NCI-H128 (cell line): ENCODE measurements at regions not wholly inside any gene's neighbourhood (a gene's known extent, or its start where the extent isn't known, plus 50 kb on each side); places are given as distances from the start of the nearest gene placed in this dataset.

Source experiments
- DNase-seq: peaks from one replicate; lab custom pipeline; 2025; ENCODE audit not compliant: unreplicated experiment; lab: John Stamatoyannopoulos, UW

- no peak for DNase-seq
Observed at GRCh38 chr2:150911766-150912280, 349.8 kb downstream of the RBM43 start.

- no peak for DNase-seq
Observed at GRCh38 chr2:150909613-150910012, 352.1 kb downstream of the RBM43 start.

- DNase-seq = no peak
Observed at GRCh38 chr2:150909090-150909489, 352.6 kb downstream of the RBM43 start.

- DNase-seq = no peak
Observed at GRCh38 chr2:150907466-150907865, 354.2 kb downstream of the RBM43 start.

- no peak for DNase-seq
Observed at GRCh38 chr2:150903461-150903860, 358.2 kb downstream of the RBM43 start.

- DNase-seq = no peak
Observed at GRCh38 chr2:150903055-150903454, 358.6 kb downstream of the RBM43 start.

GRCh38 chr2:150900913-150901312, 360.8 kb downstream of the RBM43 start:
- no peak for DNase-seq

- DNase-seq = no peak
Observed at GRCh38 chr2:150895968-150896367, 365.7 kb downstream of the RBM43 start.

GRCh38 chr2:150889141-150889540, 372.5 kb downstream of the RBM43 start:
- DNase-seq = no peak

- DNase-seq = no peak
Observed at GRCh38 chr2:150888337-150888736, 373.3 kb downstream of the RBM43 start.

- no peak for DNase-seq
Observed at GRCh38 chr2:150887926-150888325, 373.7 kb downstream of the RBM43 start.

- no peak for DNase-seq
Observed at GRCh38 chr2:150885774-150886386, 375.8 kb downstream of the RBM43 start.

- DNase-seq = no peak
Observed at GRCh38 chr2:150885236-150885635, 376.4 kb downstream of the RBM43 start.

- no peak for DNase-seq
Observed at GRCh38 chr2:150883613-150883895, 378.1 kb downstream of the RBM43 start.

GRCh38 chr2:150882751-150883612, 378.7 kb downstream of the RBM43 start:
- no peak for DNase-seq

GRCh38 chr2:150880986-150881385, 380.7 kb downstream of the RBM43 start:
- DNase-seq = no peak

GRCh38 chr2:150878356-150878755, 383.3 kb downstream of the RBM43 start:
- no peak for DNase-seq

GRCh38 chr2:150876251-150876950, 385.3 kb downstream of the RBM43 start:
- DNase-seq = no peak

- no peak for DNase-seq
Observed at GRCh38 chr2:150873396-150873772, 385.9 kb upstream of the RND3 start.

- DNase-seq = no peak
Observed at GRCh38 chr2:150872756-150873395, 385.4 kb upstream of the RND3 start.

- no peak for DNase-seq
Observed at GRCh38 chr2:150866431-150866830, 379.0 kb upstream of the RND3 start.
